ENCODE measurements at regions not wholly inside any gene's neighbourhood (a gene's known extent, or its start where the extent isn't known, plus 50 kb on each side); places are given as distances from the start of the nearest gene placed in this dataset.

DNA sequence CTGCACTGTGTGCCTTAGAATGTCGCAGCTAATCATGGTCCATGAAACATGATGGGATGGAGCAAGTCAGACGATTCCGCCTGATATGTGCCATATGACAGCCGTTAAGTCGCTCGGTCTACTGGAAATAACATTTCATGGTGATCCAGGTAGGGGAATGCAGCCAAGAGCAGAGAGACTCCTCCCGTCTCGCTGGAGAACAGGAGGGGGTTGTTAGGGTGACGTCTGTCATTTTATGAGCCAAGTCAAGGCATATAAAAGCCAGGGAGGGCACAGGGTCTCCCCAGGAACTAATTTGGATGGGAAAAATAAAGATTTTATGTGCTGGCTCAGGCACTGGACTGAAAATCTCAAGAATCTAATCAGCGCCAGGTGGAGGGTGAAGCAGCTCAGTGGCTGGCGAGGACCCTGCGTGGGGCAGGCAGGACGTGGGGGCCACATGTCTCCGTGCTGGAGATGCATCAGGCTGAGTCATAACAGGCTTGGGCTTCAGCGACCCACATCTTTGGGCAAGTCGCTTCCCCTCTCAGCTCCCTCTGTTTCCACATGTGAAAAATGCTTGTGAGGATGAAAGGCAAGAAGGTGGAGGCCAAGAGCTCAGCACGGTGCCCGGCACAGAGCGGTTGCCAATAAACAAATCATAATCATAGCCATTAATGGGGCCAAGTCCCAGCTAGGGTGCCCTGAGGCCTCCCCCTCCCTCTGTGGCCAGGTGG, 234.6 kb downstream of the ANKRD60 start:
- no peak overlapping the region for H3K14ac ChIP-seq (ENCODE audit: insufficient read depth, low read length)
- no peak overlapping the region for H3T11ph ChIP-seq (ENCODE audit: low read length)
- H3K27me3 ChIP-seq (ENCODE audit: insufficient read depth, low read length), result no peaks in the 10 kb centered on the region
- H3K79me1 ChIP-seq (ENCODE audit: insufficient read depth, low read depth, low read length, poor library complexity, severe bottlenecking), result no peaks in the 10 kb centered on the region
- no peak overlapping the region for H3K18ac ChIP-seq (ENCODE audit: insufficient read length, low read depth, low read length)
- no peak overlapping the region for H2BK15ac ChIP-seq (ENCODE audit: low read depth, low read length)
- H3K79me2 ChIP-seq (ENCODE audit: insufficient read depth, low read length), result no peaks in the 10 kb centered on the region
- H3K36me3 Mint-ChIP-seq (ENCODE audit: insufficient read depth in 1 of 3, low read depth in 3 of 3), result peaks cover 0 to 5% (median 2%) of the 10 kb centered on the region in 3 experiments; a peak in 2 of 7 replicates
- no peak overlapping the region for H2BK12ac ChIP-seq (ENCODE audit: insufficient read length, low read depth, low read length)
- peaks cover 10% of the 10 kb centered on the region for H3K27me3 Mint-ChIP-seq (ENCODE audit: low read depth)
- H3K4me1 ChIP-seq (ENCODE audit: insufficient read depth, low read length), result no peaks in the 10 kb centered on the region
- H3K4me3 Mint-ChIP-seq, result no peak overlapping the region
- DNase-seq, result no peak
- no peak overlapping the region for H2BK120ac ChIP-seq (ENCODE audit: low read depth, low read length, poor library complexity, severe bottlenecking)
- H2BK5ac ChIP-seq (ENCODE audit: insufficient read length, low read length), result no peak overlapping the region
- no peak overlapping the region for H3K23ac ChIP-seq (ENCODE audit: insufficient read length, low read depth, low read length)
- no peak overlapping the region for H3K4ac ChIP-seq (ENCODE audit: low read depth, low read length)
- H3K9me3 ChIP-seq (ENCODE audit: control insufficient read depth, low read depth, low read length), result no peaks in the 10 kb centered on the region
- H4K8ac ChIP-seq (replicated peaks; ENCODE audit: insufficient read length, low read depth, low read length), result no peak overlapping the region
- peaks cover 6 to 9% of the 10 kb centered on the region in 2 experiments for H3K4me1 Mint-ChIP-seq
- H3K4me2 ChIP-seq (ENCODE audit: insufficient read depth, insufficient read length, low read length), result no peak overlapping the region
- H4K20me1 ChIP-seq (ENCODE audit: control insufficient read depth, insufficient read depth, insufficient read length), result no peaks in the 10 kb centered on the region
- no peak overlapping the region for H4K91ac ChIP-seq (ENCODE audit: insufficient read length, low read depth, low read length)
- no peak overlapping the region for H2AFZ ChIP-seq (ENCODE audit: low read length)
- no CpG with 5 or more reads among the region's 19 CpGs for WGBS (ENCODE audit: extremely low coverage, insufficient read length, low lambda C conversion rate)
- no peak overlapping the region for H3K9ac ChIP-seq (ENCODE audit: extremely low read depth, insufficient read length, low read length)
- no peak overlapping the region for H2BK20ac ChIP-seq (ENCODE audit: low read depth, low read length, poor library complexity, severe bottlenecking)
- H3K27ac Mint-ChIP-seq, result no peak overlapping the region
- no peak overlapping the region for H4K5ac ChIP-seq (ENCODE audit: insufficient read length, low read depth, low read length)
- no peak overlapping the region for H3K27ac ChIP-seq (ENCODE audit: insufficient read length, low read depth, low read length)
- no peaks in the 10 kb centered on the region for H3K23me2 ChIP-seq (ENCODE audit: insufficient read length, low read depth, low read length, poor library complexity, severe bottlenecking)
- H3K9me3 Mint-ChIP-seq, result peaks cover 3 to 4% of the 10 kb centered on the region in 2 experiments; a peak in 2 of 5 replicates
- H3K56ac ChIP-seq (ENCODE audit: insufficient read length, low read depth, low read length), result no peak overlapping the region
- TF ChIP-seq, protein P1, sequence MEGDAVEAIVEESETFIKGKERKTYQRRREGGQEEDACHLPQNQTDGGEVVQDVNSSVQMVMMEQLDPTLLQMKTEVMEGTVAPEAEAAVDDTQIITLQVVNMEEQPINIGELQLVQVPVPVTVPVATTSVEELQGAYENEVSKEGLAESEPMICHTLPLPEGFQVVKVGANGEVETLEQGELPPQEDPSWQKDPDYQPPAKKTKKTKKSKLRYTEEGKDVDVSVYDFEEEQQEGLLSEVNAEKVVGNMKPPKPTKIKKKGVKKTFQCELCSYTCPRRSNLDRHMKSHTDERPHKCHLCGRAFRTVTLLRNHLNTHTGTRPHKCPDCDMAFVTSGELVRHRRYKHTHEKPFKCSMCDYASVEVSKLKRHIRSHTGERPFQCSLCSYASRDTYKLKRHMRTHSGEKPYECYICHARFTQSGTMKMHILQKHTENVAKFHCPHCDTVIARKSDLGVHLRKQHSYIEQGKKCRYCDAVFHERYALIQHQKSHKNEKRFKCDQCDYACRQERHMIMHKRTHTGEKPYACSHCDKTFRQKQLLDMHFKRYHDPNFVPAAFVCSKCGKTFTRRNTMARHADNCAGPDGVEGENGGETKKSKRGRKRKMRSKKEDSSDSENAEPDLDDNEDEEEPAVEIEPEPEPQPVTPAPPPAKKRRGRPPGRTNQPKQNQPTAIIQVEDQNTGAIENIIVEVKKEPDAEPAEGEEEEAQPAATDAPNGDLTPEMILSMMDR (conservative IDR thresholded peaks at IDR 0.05), result no peak
- no peak overlapping the region for H2AK5ac ChIP-seq (ENCODE audit: insufficient read length, low read length)
